Endothelial cell of umbilical vein (primary cell): ENCODE measurements at regions not wholly inside any gene's neighbourhood (a gene's known extent, or its start where the extent isn't known, plus 50 kb on each side); places are given as distances from the start of the nearest gene placed in this dataset.

Experiments used
- BruUV-seq: library from RNA; stranded (reverse); fragments of 400-500 nt; replicated peaks from 2 replicates; lab custom pipeline; 2021; lab: Mats Ljungman, UMichigan
- CTCF ChIA-PET: fragments of 300-600, 350-600 bp; sonication (Branson Sonifier 250); formaldehyde crosslinking; loops from one replicate; lab custom pipeline; 2021; ENCODE audit warnings: antibody characterized with exemption, inconsistent platforms; lab: Charles Lee
- POLR2A ChIA-PET: fragments of 300-600, 350-600 bp; sonication (Branson Sonifier 250); formaldehyde crosslinking; loops from one replicate; lab custom pipeline; 2021; ENCODE audit warnings: antibody characterized with exemption, inconsistent platforms; lab: Charles Lee
- DNase-seq: peaks from one replicate; pipeline ENCODE4 v3.0.0-alpha.2; 2011; ENCODE audit warnings: low read depth, low spot score
- FAIRE-seq: peaks from 2 replicates; lab custom pipeline; 2011; peaks lifted over from hg19 to GRCh38; lab: Jason Lieb, UNC
- H2AFZ ChIP-seq: 2 replicates; pipeline ENCODE4 v1.6.0; 2012; ENCODE audit warnings: low read depth, low read length, control low read depth, inconsistent platforms
- H3K27ac ChIP-seq: 2 replicates; pipeline ENCODE4 v1.5.1; 2011; ENCODE audit warnings: low read depth, mild to moderate bottlenecking, control low read depth, low read length, moderate library complexity; ENCODE audit not compliant: insufficient read depth
- H3K27me3 ChIP-seq, 2 experiments: 2 replicates each; pipeline versions ENCODE4 v1.6.0 to v1.6.1; 2011; ENCODE audit warnings: low read length in 2 of 2, mixed read lengths in 1 of 2; ENCODE audit not compliant: control insufficient read depth in 2 of 2, insufficient read depth in 2 of 2
- H3K36me3 ChIP-seq, 2 experiments: 2 replicates in 1 of 2; 3 replicates in 1 of 2; pipeline ENCODE4 v1.5.1; 2011; ENCODE audit warnings: low read length in 2 of 2, mild to moderate bottlenecking in 1 of 2, moderate library complexity in 1 of 2; ENCODE audit not compliant: control insufficient read depth in 2 of 2, insufficient read depth in 2 of 2; ENCODE audit errors: extremely low read depth in 1 of 2
- H3K4me1 ChIP-seq: 3 replicates; pipeline ENCODE4 v1.5.1; 2011; ENCODE audit warnings: mild to moderate bottlenecking, low read length; ENCODE audit not compliant: control insufficient read depth, insufficient read depth; ENCODE audit errors: extremely low read depth
- H3K4me2 ChIP-seq: 2 replicates; pipeline ENCODE4 v1.6.1; 2011; ENCODE audit warnings: low read length, control low read depth, mixed read lengths; ENCODE audit not compliant: insufficient read depth
- H3K4me3 ChIP-seq, 3 experiments: fragments of 200-600 bp in 1 of 3; sonication (generic), shearing (Covaris generic) in 1 of 3; replicated peaks in 1 of 3; 2 replicates each; pipeline ENCODE4 v1.5.1; 2011 to 2016; ENCODE audit warnings: control low read depth in 3 of 3, low read length in 3 of 3, mild to moderate bottlenecking in 2 of 3, inconsistent platforms in 1 of 3, low read depth in 1 of 3, moderate library complexity in 1 of 3; ENCODE audit not compliant: insufficient read depth in 1 of 3
- H3K79me2 ChIP-seq: 2 replicates; pipeline ENCODE4 v1.6.0; 2012; ENCODE audit warnings: low read length, inconsistent platforms; ENCODE audit not compliant: control insufficient read depth, insufficient read depth
- H3K9ac ChIP-seq: replicated peaks from 2 replicates; pipeline ENCODE3; 2011; ENCODE audit warnings: low read length, control low read depth; ENCODE audit not compliant: insufficient read depth; ENCODE audit errors: extremely low read depth
- H3K9me1 ChIP-seq: replicated peaks from 3 replicates; pipeline ENCODE4 v1.6.0; 2011; ENCODE audit warnings: mild to moderate bottlenecking, low read length; ENCODE audit not compliant: control insufficient read depth, insufficient read depth; ENCODE audit errors: extremely low read depth
- H3K9me3 ChIP-seq: replicated peaks from 2 replicates; pipeline ENCODE4 v1.5.1; 2012; ENCODE audit warnings: low read length, inconsistent platforms; ENCODE audit not compliant: control insufficient read depth, insufficient read depth
- H4K20me1 ChIP-seq: replicated peaks from 2 replicates; pipeline ENCODE3; 2011; ENCODE audit warnings: mild to moderate bottlenecking, low read length; ENCODE audit not compliant: control insufficient read depth, insufficient read depth; ENCODE audit errors: extremely low read depth
- EZH2 ChIP-seq: IDR thresholded peaks from 2 replicates; pipeline ENCODE4 v1.6.1; 2012; ENCODE audit warnings: borderline replicate concordance, low read depth, mild to moderate bottlenecking, moderate library complexity, low read length, inconsistent platforms; ENCODE audit not compliant: severe bottlenecking
- FOS ChIP-seq: IDR thresholded peaks from 2 replicates; pipeline ENCODE4 v1.6.1; 2011; ENCODE audit warnings: mild to moderate bottlenecking, low read length, moderate library complexity, borderline replicate concordance; ENCODE audit not compliant: insufficient read depth
- GATA2 ChIP-seq: IDR thresholded peaks from 2 replicates; pipeline ENCODE4 v1.7.0; 2011; ENCODE audit warnings: low read depth, mild to moderate bottlenecking, moderate library complexity, mixed read lengths, low read length; ENCODE audit not compliant: insufficient read length, insufficient read depth
- JUN ChIP-seq: IDR thresholded peaks from 2 replicates; pipeline ENCODE4 v1.6.1; 2011; ENCODE audit warnings: borderline replicate concordance, low read depth; ENCODE audit not compliant: insufficient read length, insufficient read depth
- MAX ChIP-seq: IDR thresholded peaks from 2 replicates; pipeline ENCODE4 v1.6.1; 2011; ENCODE audit not compliant: insufficient read depth, insufficient read length
- MYC ChIP-seq: IDR thresholded peaks from one replicate; pipeline ENCODE4 v1.6.1; 2011; ENCODE audit warnings: mild to moderate bottlenecking, low read depth, low read length
- POLR2A ChIP-seq: IDR thresholded peaks from 2 replicates; pipeline ENCODE4 v1.6.1; 2012; ENCODE audit warnings: low read depth, mild to moderate bottlenecking, control low read depth, low read length
- POLR2AphosphoS5 ChIP-seq: IDR thresholded peaks from 2 replicates; pipeline ENCODE4 v1.6.1; 2012; ENCODE audit warnings: low read depth, mild to moderate bottlenecking, control low read depth, low read length, moderate library complexity; ENCODE audit not compliant: insufficient read depth
- dilution Hi-C: fragments of 300-500 bp; cut with MboI; formaldehyde crosslinking; loops from one replicate; pipeline ENCODE4 v1.15.0; 2019; ENCODE audit warnings: low sequenced_read_pairs; ENCODE audit not compliant: extremely low pct_ligation_motif_present
- intact Hi-C: fragments of 100-400 bp; cut with micrococcal nuclease; formaldehyde crosslinking; loops from one replicate; pipeline ENCODE4 v1.10.0; 2022
- TF ChIP-seq, protein P1 (sequence below), 2 donors: IDR thresholded peaks; 1 replicate in 1 of 2; 2 replicates in 1 of 2; pipeline ENCODE4 v1.5.1; 2011; ENCODE audit warnings: low read length in 2 of 2, mild to moderate bottlenecking in 2 of 2, moderate library complexity in 2 of 2, control low read depth in 1 of 2, inconsistent platforms in 1 of 2, low read depth in 1 of 2; ENCODE audit not compliant: insufficient read depth in 1 of 2; ENCODE audit errors: extremely low read depth in 1 of 2

DNA sequence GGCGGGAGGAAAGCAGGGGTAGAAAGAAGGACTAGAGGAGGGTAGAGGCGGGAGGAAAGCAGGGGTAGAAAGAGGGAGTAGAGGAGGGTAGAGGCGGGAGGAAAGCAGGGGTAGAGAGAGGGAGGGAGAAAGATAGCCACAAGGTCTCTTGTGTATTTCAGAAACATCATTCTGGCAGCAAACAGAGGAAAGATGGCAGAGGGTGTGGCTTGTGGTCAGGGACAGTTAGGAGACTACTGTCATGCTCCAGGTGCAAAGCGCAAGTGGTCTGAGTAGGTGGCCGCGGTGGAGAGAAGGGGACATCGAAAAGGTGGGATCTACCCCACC, 82.4 kb upstream of the TAF1B start:
- no peak overlapping the region for H3K4me2 ChIP-seq
- H3K9ac ChIP-seq: no peak overlapping the region
- no peak overlapping the region for H3K4me3 ChIP-seq
- H3K9me1 ChIP-seq: no peaks in the 10 kb centered on the region
- intact Hi-C loops: no loop called here
- no peaks in the 10 kb centered on the region for H3K36me3 ChIP-seq
- peaks cover 40 to 53% of the 10 kb centered on the region in 2 experiments for H3K27me3 ChIP-seq
- TF ChIP-seq FOS: no peak
- TF ChIP-seq GATA2: no peak
- TF ChIP-seq, protein P1, sequence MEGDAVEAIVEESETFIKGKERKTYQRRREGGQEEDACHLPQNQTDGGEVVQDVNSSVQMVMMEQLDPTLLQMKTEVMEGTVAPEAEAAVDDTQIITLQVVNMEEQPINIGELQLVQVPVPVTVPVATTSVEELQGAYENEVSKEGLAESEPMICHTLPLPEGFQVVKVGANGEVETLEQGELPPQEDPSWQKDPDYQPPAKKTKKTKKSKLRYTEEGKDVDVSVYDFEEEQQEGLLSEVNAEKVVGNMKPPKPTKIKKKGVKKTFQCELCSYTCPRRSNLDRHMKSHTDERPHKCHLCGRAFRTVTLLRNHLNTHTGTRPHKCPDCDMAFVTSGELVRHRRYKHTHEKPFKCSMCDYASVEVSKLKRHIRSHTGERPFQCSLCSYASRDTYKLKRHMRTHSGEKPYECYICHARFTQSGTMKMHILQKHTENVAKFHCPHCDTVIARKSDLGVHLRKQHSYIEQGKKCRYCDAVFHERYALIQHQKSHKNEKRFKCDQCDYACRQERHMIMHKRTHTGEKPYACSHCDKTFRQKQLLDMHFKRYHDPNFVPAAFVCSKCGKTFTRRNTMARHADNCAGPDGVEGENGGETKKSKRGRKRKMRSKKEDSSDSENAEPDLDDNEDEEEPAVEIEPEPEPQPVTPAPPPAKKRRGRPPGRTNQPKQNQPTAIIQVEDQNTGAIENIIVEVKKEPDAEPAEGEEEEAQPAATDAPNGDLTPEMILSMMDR (IDR thresholded peaks at IDR 0.05; ENCODE audit: extremely low read depth in 1 of 2, insufficient read depth in 1 of 2, low read depth in 1 of 2, low read length in 2 of 2): no peak
- no peak for TF ChIP-seq POLR2A
- no peak for TF ChIP-seq MAX
- no peak for TF ChIP-seq POLR2AphosphoS5
- TF ChIP-seq MYC: no peak
- no peak overlapping the region for H3K27ac ChIP-seq
- ChIA-PET POLR2A (no interaction called here), CTCF (interaction anchor here (2.1 to 6.5 kb wide), 2 partner anchors 9 to 312 kb away, joined by 4 to 59 read pairs; no protein-coding TSS in a partner anchor)
- DNase-seq: no peak
- dilution Hi-C loops: no loop called here
- no peaks in the 10 kb centered on the region for H3K9me3 ChIP-seq
- no peak overlapping the region for H2AFZ ChIP-seq
- no peaks in the 10 kb centered on the region for H4K20me1 ChIP-seq
- no peak for FAIRE-seq
- no TSS peak for BruUV-seq
- H3K4me1 ChIP-seq: no peaks in the 10 kb centered on the region
- no peaks in the 10 kb centered on the region for H3K79me2 ChIP-seq

GRCh38 chr2:9761577-9761976, 81.7 kb upstream of the TAF1B start:
- H3K36me3 ChIP-seq: no peaks in the 10 kb centered on the region
- H3K4me2 ChIP-seq: no peak overlapping the region
- no peaks in the 10 kb centered on the region for H3K9me3 ChIP-seq
- H2AFZ ChIP-seq: no peak overlapping the region
- H3K27ac ChIP-seq: no peak overlapping the region
- H3K79me2 ChIP-seq: no peaks in the 10 kb centered on the region
- FAIRE-seq (no peak), DNase-seq (no peak)
- POLR2A ChIA-PET: no interaction called here
- BruUV-seq: no TSS peak
- H3K4me3 ChIP-seq: no peak overlapping the region
- H3K9me1 ChIP-seq: no peaks in the 10 kb centered on the region
- H3K4me1 ChIP-seq: no peaks in the 10 kb centered on the region
- peaks cover 39 to 53% of the 10 kb centered on the region in 2 experiments for H3K27me3 ChIP-seq
- dilution Hi-C loops (no loop called here), intact Hi-C loops (no loop called here)
- no peaks in the 10 kb centered on the region for H4K20me1 ChIP-seq
- TF ChIP-seq EZH2: no peak
- TF ChIP-seq, protein P1 (IDR thresholded peaks at IDR 0.05; ENCODE audit: extremely low read depth in 1 of 2, insufficient read depth in 1 of 2, low read depth in 1 of 2, low read length in 2 of 2): no peak
- no peak for TF ChIP-seq POLR2AphosphoS5
- no peak for TF ChIP-seq MAX
- no peak for TF ChIP-seq MYC
- TF ChIP-seq JUN: no peak
- no peak for TF ChIP-seq FOS
- TF ChIP-seq POLR2A: no peak
- TF ChIP-seq GATA2: no peak
- CTCF ChIA-PET: interaction anchor here (6.5 kb wide), 1 partner anchor 8 kb away, joined by 59 read pairs; no protein-coding TSS in a partner anchor
- H3K9ac ChIP-seq: no peak overlapping the region
